ENCODE measurements at regions not wholly inside any gene's neighbourhood (a gene's known extent, or its start where the extent isn't known, plus 50 kb on each side); places are given as distances from the start of the nearest gene placed in this dataset.

GRCh38 chr6:139941826-139942225 lies 567.4 kb upstream of the CITED2 start:
- Histone ChIP-seq H3F3A (ENCODE audit: insufficient read depth) (no peaks in the 10 kb centered on the region), H3K9me2 (replicated peaks; ENCODE audit: insufficient read depth, low read length) (no peaks in the 10 kb centered on the region), H3K4me2 (ENCODE audit: low read depth, low read length, poor library complexity, severe bottlenecking) (no peak overlapping the region), H3K9ac (ENCODE audit: low read length) (no peak overlapping the region), H3K27me3 (ENCODE audit: low read length) (no peaks in the 10 kb centered on the region), H3K79me2 (ENCODE audit: insufficient read depth, low read length) (no peaks in the 10 kb centered on the region), H3K27ac (ENCODE audit: low read depth, low read length) (no peak overlapping the region), H2AFZ (ENCODE audit: low read depth, low read length, severe bottlenecking) (no peak overlapping the region), H3K9me3 (ENCODE audit: insufficient read depth, low read length) (no peaks in the 10 kb centered on the region), H3K36me3 (ENCODE audit: low read length) (no peaks in the 10 kb centered on the region), H4K20me1 (ENCODE audit: low read depth, low read length) (no peaks in the 10 kb centered on the region), H3K4me3 (ENCODE audit: insufficient read depth, low read length, poor library complexity, severe bottlenecking) (no peak overlapping the region)
- no peak for TF ChIP-seq EZH2phosphoT487 (conservative IDR thresholded peaks at IDR 0.05; ENCODE audit: low read length)
- no peak for TF ChIP-seq CTCF (IDR thresholded peaks at IDR 0.05; ENCODE audit: insufficient read depth, low read length, poor library complexity, severe bottlenecking)

GRCh38 chr6:139940741-139941729 lies 566.6 kb upstream of the CITED2 start:
- Histone ChIP-seq H3K4me3 (ENCODE audit: insufficient read depth, low read length, poor library complexity, severe bottlenecking) (no peak overlapping the region), H3K36me3 (ENCODE audit: low read length) (no peaks in the 10 kb centered on the region), H3K79me2 (ENCODE audit: insufficient read depth, low read length) (no peaks in the 10 kb centered on the region), H3K27me3 (ENCODE audit: low read length) (no peaks in the 10 kb centered on the region), H2AFZ (ENCODE audit: low read depth, low read length, severe bottlenecking) (no peak overlapping the region), H3F3A (ENCODE audit: insufficient read depth) (no peaks in the 10 kb centered on the region), H3K9ac (ENCODE audit: low read length) (no peak overlapping the region), H3K27ac (ENCODE audit: low read depth, low read length) (no peak overlapping the region), H3K9me3 (ENCODE audit: insufficient read depth, low read length) (no peaks in the 10 kb centered on the region), H3K9me2 (replicated peaks; ENCODE audit: insufficient read depth, low read length) (no peaks in the 10 kb centered on the region), H3K4me2 (ENCODE audit: low read depth, low read length, poor library complexity, severe bottlenecking) (no peak overlapping the region), H4K20me1 (ENCODE audit: low read depth, low read length) (no peaks in the 10 kb centered on the region)
- TF ChIP-seq CTCF (IDR thresholded peaks at IDR 0.05; ENCODE audit: insufficient read depth, low read length, poor library complexity, severe bottlenecking) (no peak), EZH2phosphoT487 (conservative IDR thresholded peaks at IDR 0.05; ENCODE audit: low read length) (no peak)

- Histone ChIP-seq H4K20me1 (ENCODE audit: low read depth, low read length) (no peaks in the 10 kb centered on the region), H3K79me2 (ENCODE audit: insufficient read depth, low read length) (no peaks in the 10 kb centered on the region), H3K27ac (ENCODE audit: low read depth, low read length) (no peak overlapping the region), H3K9me3 (ENCODE audit: insufficient read depth, low read length) (no peaks in the 10 kb centered on the region), H2AFZ (ENCODE audit: low read depth, low read length, severe bottlenecking) (no peak overlapping the region), H3K4me3 (ENCODE audit: insufficient read depth, low read length, poor library complexity, severe bottlenecking) (no peak overlapping the region), H3K9me2 (replicated peaks; ENCODE audit: insufficient read depth, low read length) (no peaks in the 10 kb centered on the region), H3F3A (ENCODE audit: insufficient read depth) (no peaks in the 10 kb centered on the region), H3K27me3 (ENCODE audit: low read length) (no peaks in the 10 kb centered on the region), H3K36me3 (ENCODE audit: low read length) (no peaks in the 10 kb centered on the region), H3K4me2 (ENCODE audit: low read depth, low read length, poor library complexity, severe bottlenecking) (no peak overlapping the region), H3K9ac (ENCODE audit: low read length) (no peak overlapping the region)
- TF ChIP-seq EZH2phosphoT487 (conservative IDR thresholded peaks at IDR 0.05; ENCODE audit: low read length) (no peak), CTCF (IDR thresholded peaks at IDR 0.05; ENCODE audit: insufficient read depth, low read length, poor library complexity, severe bottlenecking) (no peak)
Measured at GRCh38 chr6:139939189-139939979, 564.9 kb upstream of the CITED2 start.
